Vagina (tissue), 2 donors: ENCODE measurements at regions not wholly inside any gene's neighbourhood (a gene's known extent, or its start where the extent isn't known, plus 50 kb on each side); places are given as distances from the start of the nearest gene placed in this dataset.

Experiments
- POLR2AphosphoS5 ChIP-seq, 2 donors: sonication (generic); formaldehyde crosslinking; IDR thresholded peaks; one replicate each; pipeline ENCODE4 v1.9.0; 2017; ENCODE audit warnings: antibody characterized with exemption in 2 of 2, mild to moderate bottlenecking in 2 of 2, low read depth in 1 of 2; ENCODE audit not compliant: insufficient read depth in 1 of 2
- TF ChIP-seq, protein P1 (sequence below), 3 experiments: fragments of 450-650 bp in 2 of 3; fragments of 200-600 bp in 1 of 3; sonication (generic) in 1 of 3; IDR thresholded peaks; one replicate each; pipeline ENCODE4 v1.5.1; 2017 to 2019; ENCODE audit warnings: antibody characterized with exemption in 3 of 3, mild to moderate bottlenecking in 2 of 3, moderate library complexity in 2 of 3

DNA sequence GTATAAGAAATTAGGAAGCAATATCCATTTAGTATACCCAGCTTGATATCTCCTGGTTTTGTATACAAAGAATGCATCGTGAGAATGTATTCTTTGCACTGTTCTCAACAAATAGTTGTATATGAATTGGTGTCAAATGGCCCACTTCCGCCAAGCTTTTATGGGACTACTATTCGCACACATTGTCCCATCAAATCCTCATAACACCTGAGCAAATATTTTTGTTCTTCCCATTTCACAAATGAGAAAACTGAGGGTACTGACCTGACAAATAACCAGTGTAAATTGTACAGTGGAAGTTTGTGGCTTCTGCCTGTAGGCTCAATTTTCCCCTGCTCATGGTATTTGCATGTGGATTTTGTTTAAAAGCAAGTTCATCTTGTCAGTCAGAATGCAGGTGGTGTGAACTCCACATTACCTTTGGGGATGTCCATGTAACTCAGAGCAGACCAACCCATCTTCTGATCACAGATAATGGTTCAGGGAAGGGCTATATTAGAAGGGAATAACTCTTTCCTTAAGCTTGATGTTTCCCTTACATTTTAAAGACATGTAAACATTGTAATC lies 51.5 kb upstream of the FAM241A start:
- TF ChIP-seq, protein P1, sequence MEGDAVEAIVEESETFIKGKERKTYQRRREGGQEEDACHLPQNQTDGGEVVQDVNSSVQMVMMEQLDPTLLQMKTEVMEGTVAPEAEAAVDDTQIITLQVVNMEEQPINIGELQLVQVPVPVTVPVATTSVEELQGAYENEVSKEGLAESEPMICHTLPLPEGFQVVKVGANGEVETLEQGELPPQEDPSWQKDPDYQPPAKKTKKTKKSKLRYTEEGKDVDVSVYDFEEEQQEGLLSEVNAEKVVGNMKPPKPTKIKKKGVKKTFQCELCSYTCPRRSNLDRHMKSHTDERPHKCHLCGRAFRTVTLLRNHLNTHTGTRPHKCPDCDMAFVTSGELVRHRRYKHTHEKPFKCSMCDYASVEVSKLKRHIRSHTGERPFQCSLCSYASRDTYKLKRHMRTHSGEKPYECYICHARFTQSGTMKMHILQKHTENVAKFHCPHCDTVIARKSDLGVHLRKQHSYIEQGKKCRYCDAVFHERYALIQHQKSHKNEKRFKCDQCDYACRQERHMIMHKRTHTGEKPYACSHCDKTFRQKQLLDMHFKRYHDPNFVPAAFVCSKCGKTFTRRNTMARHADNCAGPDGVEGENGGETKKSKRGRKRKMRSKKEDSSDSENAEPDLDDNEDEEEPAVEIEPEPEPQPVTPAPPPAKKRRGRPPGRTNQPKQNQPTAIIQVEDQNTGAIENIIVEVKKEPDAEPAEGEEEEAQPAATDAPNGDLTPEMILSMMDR (IDR thresholded peaks at IDR 0.05), result no peak
- TF ChIP-seq POLR2AphosphoS5 (IDR thresholded peaks at IDR 0.05; ENCODE audit: insufficient read depth in 1 of 2, low read depth in 1 of 2), result no peak
